ENCODE measurements at regions not wholly inside any gene's neighbourhood (a gene's known extent, or its start where the extent isn't known, plus 50 kb on each side); places are given as distances from the start of the nearest gene placed in this dataset.

DNA sequence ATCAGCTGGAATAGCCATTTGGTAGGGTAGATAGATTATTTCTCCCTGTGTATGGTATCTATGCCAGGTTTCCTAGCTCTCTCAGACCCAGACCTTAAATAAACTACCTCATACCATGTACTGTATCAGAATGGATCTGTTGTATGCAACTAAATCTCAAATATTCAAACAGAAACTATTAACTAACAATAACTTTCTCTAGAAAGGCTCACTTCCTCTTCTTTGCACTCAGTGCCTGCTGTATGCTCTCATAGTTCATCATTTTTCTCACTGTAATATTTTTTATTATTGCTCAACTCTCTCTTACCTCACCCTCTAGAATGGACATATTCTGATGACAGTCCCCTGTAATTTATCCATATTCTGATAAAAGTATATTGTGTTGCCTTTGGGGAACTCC, 182.4 kb downstream of the TOX3 start:
- Histone ChIP-seq H2BK5ac (ENCODE audit: low read depth, low read length, poor library complexity, severe bottlenecking) (no peak overlapping the region), H3K4me2 (ENCODE audit: low read depth, low read length) (no peak overlapping the region), H3K4me3 (ENCODE audit: insufficient read depth, low read depth, low read length) (no peak overlapping the region), H3K27me3 (ENCODE audit: control insufficient read depth, insufficient read depth, low read length) (no peaks in the 10 kb centered on the region), H2AK9ac (replicated peaks; ENCODE audit: low read depth, low read length, poor library complexity) (no peak overlapping the region), H3K9me3 (ENCODE audit: control insufficient read depth, insufficient read depth, low read length) (peaks cover 8% of the 10 kb centered on the region), H2BK20ac (ENCODE audit: low read depth, low read length) (no peak overlapping the region), H3K18ac (ENCODE audit: low read depth, low read length) (no peak overlapping the region), H4K8ac (ENCODE audit: low read depth in 2 of 2, low read length in 2 of 2) (no peak overlapping the region), H3K36me3 (ENCODE audit: control insufficient read depth, insufficient read depth, low read length) (no peaks in the 10 kb centered on the region), H4K5ac (ENCODE audit: low read depth, low read length) (no peak overlapping the region), H2AFZ (replicated peaks; ENCODE audit: low read length, poor library complexity) (no peak overlapping the region), H4K91ac (ENCODE audit: insufficient read depth, low read depth, low read length) (no peak overlapping the region), H3K9ac (ENCODE audit: low read depth, low read length) (no peak overlapping the region), H3K14ac (replicated peaks; ENCODE audit: low read depth, low read length) (no peak overlapping the region), H3K9me1 (ENCODE audit: insufficient read depth, low read length) (no peaks in the 10 kb centered on the region), H3K23ac (ENCODE audit: low read depth, low read length) (no peak overlapping the region), H2BK120ac (ENCODE audit: low read depth, low read length) (no peak overlapping the region), H3K4me1 (ENCODE audit: control insufficient read depth, insufficient read depth, low read length) (no peaks in the 10 kb centered on the region), H2AK5ac (ENCODE audit: low read depth, low read length) (no peak overlapping the region), H3K79me1 (ENCODE audit: low read depth in 1 of 2, low read length in 2 of 2) (no peaks in the 10 kb centered on the region), H3K56ac (ENCODE audit: extremely low read depth, insufficient read depth, low read length) (no peak overlapping the region), H2BK15ac (ENCODE audit: low read depth, low read length) (no peak overlapping the region), H3K4ac (ENCODE audit: low read depth, low read length) (no peak overlapping the region), H4K20me1 (ENCODE audit: insufficient read depth, low read length) (no peaks in the 10 kb centered on the region), H3K27ac (ENCODE audit: insufficient read depth, low read length) (no peak overlapping the region)
- TF ChIP-seq MXI1 (IDR thresholded peaks at IDR 0.05; ENCODE audit: borderline replicate concordance, low read depth, low read length) (no peak), MAFK (IDR thresholded peaks at IDR 0.05; ENCODE audit: low read depth, low read length) (no peak), RCOR1 (IDR thresholded peaks at IDR 0.05; ENCODE audit: insufficient replicate concordance, low read length) (no peak), CHD1 (IDR thresholded peaks at IDR 0.05; ENCODE audit: low read depth, low read length) (no peak), RFX5 (IDR thresholded peaks at IDR 0.05; ENCODE audit: low read depth, low read length) (no peak), FOS (IDR thresholded peaks at IDR 0.05; ENCODE audit: low read depth, low read length) (no peak), POLR2A (IDR thresholded peaks at IDR 0.05; ENCODE audit: low read depth, low read length) (no peak), NFE2L2 (IDR thresholded peaks at IDR 0.05; ENCODE audit: low read depth, low read length) (no peak), BHLHE40 (IDR thresholded peaks at IDR 0.05; ENCODE audit: low read depth, low read length) (no peak), RAD21 (IDR thresholded peaks at IDR 0.05; ENCODE audit: low read length) (no peak), MAZ (IDR thresholded peaks at IDR 0.05; ENCODE audit: borderline replicate concordance, low read depth, low read length) (no peak)
- TF ChIP-seq, protein P1, sequence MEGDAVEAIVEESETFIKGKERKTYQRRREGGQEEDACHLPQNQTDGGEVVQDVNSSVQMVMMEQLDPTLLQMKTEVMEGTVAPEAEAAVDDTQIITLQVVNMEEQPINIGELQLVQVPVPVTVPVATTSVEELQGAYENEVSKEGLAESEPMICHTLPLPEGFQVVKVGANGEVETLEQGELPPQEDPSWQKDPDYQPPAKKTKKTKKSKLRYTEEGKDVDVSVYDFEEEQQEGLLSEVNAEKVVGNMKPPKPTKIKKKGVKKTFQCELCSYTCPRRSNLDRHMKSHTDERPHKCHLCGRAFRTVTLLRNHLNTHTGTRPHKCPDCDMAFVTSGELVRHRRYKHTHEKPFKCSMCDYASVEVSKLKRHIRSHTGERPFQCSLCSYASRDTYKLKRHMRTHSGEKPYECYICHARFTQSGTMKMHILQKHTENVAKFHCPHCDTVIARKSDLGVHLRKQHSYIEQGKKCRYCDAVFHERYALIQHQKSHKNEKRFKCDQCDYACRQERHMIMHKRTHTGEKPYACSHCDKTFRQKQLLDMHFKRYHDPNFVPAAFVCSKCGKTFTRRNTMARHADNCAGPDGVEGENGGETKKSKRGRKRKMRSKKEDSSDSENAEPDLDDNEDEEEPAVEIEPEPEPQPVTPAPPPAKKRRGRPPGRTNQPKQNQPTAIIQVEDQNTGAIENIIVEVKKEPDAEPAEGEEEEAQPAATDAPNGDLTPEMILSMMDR (conservative IDR thresholded peaks at IDR 0.05; ENCODE audit: low read depth, low read length) = no peak
- TF ChIP-seq, protein P2, sequence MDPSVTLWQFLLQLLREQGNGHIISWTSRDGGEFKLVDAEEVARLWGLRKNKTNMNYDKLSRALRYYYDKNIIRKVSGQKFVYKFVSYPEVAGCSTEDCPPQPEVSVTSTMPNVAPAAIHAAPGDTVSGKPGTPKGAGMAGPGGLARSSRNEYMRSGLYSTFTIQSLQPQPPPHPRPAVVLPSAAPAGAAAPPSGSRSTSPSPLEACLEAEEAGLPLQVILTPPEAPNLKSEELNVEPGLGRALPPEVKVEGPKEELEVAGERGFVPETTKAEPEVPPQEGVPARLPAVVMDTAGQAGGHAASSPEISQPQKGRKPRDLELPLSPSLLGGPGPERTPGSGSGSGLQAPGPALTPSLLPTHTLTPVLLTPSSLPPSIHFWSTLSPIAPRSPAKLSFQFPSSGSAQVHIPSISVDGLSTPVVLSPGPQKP (IDR thresholded peaks at IDR 0.05; ENCODE audit: borderline replicate concordance, low read depth, low read length) = no peak
- POLR2A ChIA-PET (ENCODE audit: unreplicated experiment) = no interaction called here
- CTCF ChIA-PET = no interaction called here
- in situ Hi-C loops (cut with MboI; ENCODE audit: low sequenced_read_pairs) = no loop called here
- intact Hi-C loops (cut with micrococcal nuclease) = no loop called here
- DNase-seq (no peak), ATAC-seq (ENCODE audit: low read depth) (no peak)
- no TSS peak for BruUV-seq (replicated peaks)
- dilution Hi-C loops (cut with HindIII; ENCODE audit: low sequenced_read_pairs, unreplicated experiment) = no loop called here

Measured in IMR-90 (cell line).